Mesendoderm (in vitro differentiated cells): ENCODE measurements at regions not wholly inside any gene's neighbourhood (a gene's known extent, or its start where the extent isn't known, plus 50 kb on each side); places are given as distances from the start of the nearest gene placed in this dataset.
"Not testable (repeated sequence)": the region's sequence is repeated elsewhere in the genome, so short reads cannot be mapped to it uniquely, and the experiment has no call there.

Source experiments
- DNase-seq: peaks from one replicate; pipeline ENCODE4 v3.0.0; 2013
- H2AK5ac ChIP-seq: 2 replicates; pipeline ENCODE4 v1.6.1; 2013; ENCODE audit warnings: low read length, inconsistent platforms
- H2BK120ac ChIP-seq: 2 replicates; pipeline ENCODE4 v1.6.1; 2013; ENCODE audit warnings: low read depth, mild to moderate bottlenecking, low read length, moderate library complexity, mixed read lengths
- H2BK15ac ChIP-seq: replicated peaks from 2 replicates; pipeline ENCODE4 v1.6.1; 2013; ENCODE audit warnings: low read depth, mild to moderate bottlenecking, moderate library complexity
- H2BK5ac ChIP-seq: 2 replicates; pipeline ENCODE4 v1.6.1; 2013; ENCODE audit warnings: low read length, inconsistent platforms
- H3K18ac ChIP-seq: 2 replicates; pipeline ENCODE4 v1.6.1; 2013; ENCODE audit warnings: mild to moderate bottlenecking, low read length, mixed read lengths
- H3K23ac ChIP-seq: one replicate; pipeline ENCODE4 v1.6.1; 2013; ENCODE audit warnings: low read length
- H3K27ac ChIP-seq: 2 replicates; pipeline ENCODE4 v1.5.1; 2013; ENCODE audit warnings: low read depth, mild to moderate bottlenecking, inconsistent platforms, low read length, moderate library complexity
- H3K27me3 ChIP-seq: 2 replicates; pipeline ENCODE4 v1.6.1; 2013; ENCODE audit warnings: low read length, control low read depth, mild to moderate bottlenecking, inconsistent platforms; ENCODE audit not compliant: insufficient read depth, poor library complexity
- H3K36me3 ChIP-seq: 2 replicates; pipeline ENCODE4 v1.6.1; 2013; ENCODE audit warnings: low read length, inconsistent platforms; ENCODE audit not compliant: control insufficient read depth, insufficient read depth
- H3K4ac ChIP-seq: one replicate; pipeline ENCODE4 v1.6.1; 2013; ENCODE audit warnings: low read depth, mild to moderate bottlenecking, low read length, moderate library complexity
- H3K4me1 ChIP-seq: 2 replicates; pipeline ENCODE4 v1.6.1; 2013; ENCODE audit warnings: low read depth, low read length, inconsistent platforms; ENCODE audit not compliant: control insufficient read depth
- H3K4me2 ChIP-seq: 2 replicates; pipeline ENCODE4 v1.6.1; 2013; ENCODE audit warnings: low read length
- H3K4me3 ChIP-seq: 2 replicates; pipeline ENCODE4 v1.5.1; 2013; ENCODE audit warnings: mild to moderate bottlenecking, low read length
- H3K56ac ChIP-seq: one replicate; pipeline ENCODE4 v1.6.1; 2013; ENCODE audit warnings: low read length
- H3K79me1 ChIP-seq: 2 replicates; pipeline ENCODE4 v1.6.1; 2013; ENCODE audit warnings: low read length, inconsistent platforms
- H3K79me2 ChIP-seq: 2 replicates; pipeline ENCODE4 v1.6.1; 2013; ENCODE audit warnings: mild to moderate bottlenecking, low read length; ENCODE audit not compliant: control insufficient read depth, insufficient read depth
- H3K9ac ChIP-seq: 2 replicates; pipeline ENCODE4 v1.6.1; 2013; ENCODE audit warnings: low read length, inconsistent platforms
- H4K5ac ChIP-seq: one replicate; pipeline ENCODE4 v1.6.1; 2013; ENCODE audit warnings: low read length
- H4K8ac ChIP-seq: one replicate; pipeline ENCODE4 v1.6.1; 2013; ENCODE audit warnings: low read depth, mild to moderate bottlenecking, control low read depth, low read length, moderate library complexity
- WGBS: extraction: QIAGEN DNeasy Blood & Tissue Kit; methylation state at CpG from one replicate; pipeline ENCODE4 v1.1.7; 2013; ENCODE audit warnings: low lambda C conversion rate, missing lambda C conversion rate; ENCODE audit not compliant: insufficient coverage; ENCODE audit errors: extremely low coverage; 5-methylcytosine and 5-hydroxymethylcytosine counted together

GRCh38 chr2:129024796-129025195, 706.1 kb upstream of the HS6ST1 start:
- no peak overlapping the region for H3K4ac ChIP-seq
- no peaks in the 10 kb centered on the region for H3K4me1 ChIP-seq
- H2BK120ac ChIP-seq: no peak overlapping the region
- no peaks in the 10 kb centered on the region for H3K79me2 ChIP-seq
- no peak overlapping the region for H3K27ac ChIP-seq
- no peak overlapping the region for H4K8ac ChIP-seq
- no peak overlapping the region for H3K18ac ChIP-seq
- no peak overlapping the region for H3K4me3 ChIP-seq
- no peak overlapping the region for H2BK5ac ChIP-seq
- DNase-seq: no peak
- H2AK5ac ChIP-seq: no peak overlapping the region
- no peak overlapping the region for H3K4me2 ChIP-seq
- H3K36me3 ChIP-seq: no peaks in the 10 kb centered on the region
- H3K56ac ChIP-seq: no peak overlapping the region
- H3K27me3 ChIP-seq: no peaks in the 10 kb centered on the region
- H3K23ac ChIP-seq: no peak overlapping the region
- no peak overlapping the region for H4K5ac ChIP-seq
- no CpG with 5 or more reads among the region's 2 CpGs for WGBS
- H3K9ac ChIP-seq: no peak overlapping the region
- H2BK15ac ChIP-seq: no peak overlapping the region
- H3K79me1 ChIP-seq: no peaks in the 10 kb centered on the region

GRCh38 chr2:129035992-129036391, 717.3 kb upstream of the HS6ST1 start:
- H3K79me2 ChIP-seq: no peaks in the 10 kb centered on the region
- H3K4me2 ChIP-seq: no peak overlapping the region
- H3K79me1 ChIP-seq: no peaks in the 10 kb centered on the region
- no peak overlapping the region for H2AK5ac ChIP-seq
- no peak overlapping the region for H4K5ac ChIP-seq
- no peaks in the 10 kb centered on the region for H3K27me3 ChIP-seq
- H3K9ac ChIP-seq: no peak overlapping the region
- H3K36me3 ChIP-seq: no peaks in the 10 kb centered on the region
- no peak overlapping the region for H4K8ac ChIP-seq
- WGBS: no CpG with 5 or more reads among the region's 3 CpGs
- no peak overlapping the region for H3K27ac ChIP-seq
- H2BK15ac ChIP-seq: no peak overlapping the region
- H3K4me1 ChIP-seq: no peaks in the 10 kb centered on the region
- H3K4me3 ChIP-seq: no peak overlapping the region
- H3K18ac ChIP-seq: no peak overlapping the region
- H3K4ac ChIP-seq: no peak overlapping the region
- no peak for DNase-seq
- H3K56ac ChIP-seq: no peak overlapping the region
- H2BK120ac ChIP-seq: no peak overlapping the region
- H2BK5ac ChIP-seq: no peak overlapping the region
- H3K23ac ChIP-seq: no peak overlapping the region

- H3K4me1 ChIP-seq, H3K27me3 ChIP-seq, H3K79me1 ChIP-seq, H3K56ac ChIP-seq, H3K4me3 ChIP-seq, H3K27ac ChIP-seq, H3K36me3 ChIP-seq, H3K23ac ChIP-seq, H4K8ac ChIP-seq, H2BK5ac ChIP-seq, DNase-seq, H4K5ac ChIP-seq, H3K9ac ChIP-seq, H2BK15ac ChIP-seq, H2BK120ac ChIP-seq, H2AK5ac ChIP-seq, H3K4me2 ChIP-seq, H3K4ac ChIP-seq, H3K79me2 ChIP-seq, H3K18ac ChIP-seq: not testable (repeated sequence)
- WGBS: no CpG with 5 or more reads among the region's 10 CpGs
Measured at GRCh38 chr2:129043677-129044076, 725.0 kb upstream of the HS6ST1 start.

- not testable (repeated sequence) for H3K27ac ChIP-seq, H3K18ac ChIP-seq, H3K79me1 ChIP-seq, H2AK5ac ChIP-seq, H2BK5ac ChIP-seq, H2BK15ac ChIP-seq, H3K4me3 ChIP-seq, H4K5ac ChIP-seq, H4K8ac ChIP-seq, H3K56ac ChIP-seq, H3K36me3 ChIP-seq, H3K79me2 ChIP-seq, H3K4me2 ChIP-seq, H3K9ac ChIP-seq, DNase-seq, H3K4ac ChIP-seq, H2BK120ac ChIP-seq, H3K27me3 ChIP-seq, H3K23ac ChIP-seq, H3K4me1 ChIP-seq
- no CpG with 5 or more reads among the region's 1 CpG for WGBS
Measured at GRCh38 chr2:129046475-129046874, 727.8 kb upstream of the HS6ST1 start.

- H2BK120ac ChIP-seq: no peak overlapping the region
- no peaks in the 10 kb centered on the region for H3K36me3 ChIP-seq
- H3K4me1 ChIP-seq: no peaks in the 10 kb centered on the region
- H2AK5ac ChIP-seq: no peak overlapping the region
- H3K79me2 ChIP-seq: no peaks in the 10 kb centered on the region
- no peak overlapping the region for H3K9ac ChIP-seq
- no peak overlapping the region for H3K23ac ChIP-seq
- H3K27me3 ChIP-seq: no peaks in the 10 kb centered on the region
- no peak overlapping the region for H3K18ac ChIP-seq
- H2BK15ac ChIP-seq: no peak overlapping the region
- H2BK5ac ChIP-seq: no peak overlapping the region
- H3K79me1 ChIP-seq: no peaks in the 10 kb centered on the region
- H3K27ac ChIP-seq: no peak overlapping the region
- H3K4ac ChIP-seq: no peak overlapping the region
- no CpG with 5 or more reads among the region's 3 CpGs for WGBS
- peak; percentile 23 for DNase-seq
- H3K4me3 ChIP-seq: no peak overlapping the region
- no peak overlapping the region for H3K56ac ChIP-seq
- H3K4me2 ChIP-seq: no peak overlapping the region
- H4K5ac ChIP-seq: no peak overlapping the region
- H4K8ac ChIP-seq: no peak overlapping the region
Measured at GRCh38 chr2:129050101-129050500, 731.4 kb upstream of the HS6ST1 start.

GRCh38 chr2:129055242-129055641, 736.6 kb upstream of the HS6ST1 start:
- DNase-seq: no peak

More at GRCh38 chr2:129055242-129055641, 736.6 kb upstream of the HS6ST1 start:
- Histone ChIP-seq H3K36me3 (no peaks in the 10 kb centered on the region), H3K4me2 (no peak overlapping the region), H4K5ac (no peak overlapping the region), H2BK15ac (no peak overlapping the region), H3K23ac (no peak overlapping the region), H3K27ac (no peak overlapping the region), H3K4me3 (no peak overlapping the region), H4K8ac (no peak overlapping the region), H3K27me3 (no peaks in the 10 kb centered on the region), H2AK5ac (no peak overlapping the region), H2BK120ac (no peak overlapping the region), H3K79me2 (no peaks in the 10 kb centered on the region), H3K18ac (no peak overlapping the region), H3K56ac (no peak overlapping the region), H3K9ac (no peak overlapping the region), H3K4ac (no peak overlapping the region), H3K4me1 (no peaks in the 10 kb centered on the region), H3K79me1 (no peaks in the 10 kb centered on the region), H2BK5ac (no peak overlapping the region)
- WGBS: no CpG with 5 or more reads among the region's 8 CpGs
